Endothelial cell of umbilical vein (primary cell): ENCODE measurements at regions not wholly inside any gene's neighbourhood (a gene's known extent, or its start where the extent isn't known, plus 50 kb on each side); places are given as distances from the start of the nearest gene placed in this dataset.
A peak's percentile ranks its signal among the peaks of the same experiment; 100 is the strongest.

Source experiments
- BruUV-seq: library from RNA; stranded (reverse); fragments of 400-500 nt; replicated peaks from 2 replicates; lab custom pipeline; 2021; lab: Mats Ljungman, UMichigan
- CTCF ChIA-PET: fragments of 300-600, 350-600 bp; sonication (Branson Sonifier 250); formaldehyde crosslinking; loops from one replicate; lab custom pipeline; 2021; ENCODE audit warnings: antibody characterized with exemption, inconsistent platforms; lab: Charles Lee
- POLR2A ChIA-PET: fragments of 300-600, 350-600 bp; sonication (Branson Sonifier 250); formaldehyde crosslinking; loops from one replicate; lab custom pipeline; 2021; ENCODE audit warnings: antibody characterized with exemption, inconsistent platforms; lab: Charles Lee
- DNase-seq: peaks from one replicate; pipeline ENCODE4 v3.0.0-alpha.2; 2011; ENCODE audit warnings: low read depth, low spot score
- FAIRE-seq: peaks from 2 replicates; lab custom pipeline; 2011; peaks lifted over from hg19 to GRCh38; lab: Jason Lieb, UNC
- H2AFZ ChIP-seq: 2 replicates; pipeline ENCODE4 v1.6.0; 2012; ENCODE audit warnings: low read depth, low read length, control low read depth, inconsistent platforms
- H3K27ac ChIP-seq: 2 replicates; pipeline ENCODE4 v1.5.1; 2011; ENCODE audit warnings: low read depth, mild to moderate bottlenecking, control low read depth, low read length, moderate library complexity; ENCODE audit not compliant: insufficient read depth
- H3K27me3 ChIP-seq, 2 experiments: 2 replicates each; pipeline versions ENCODE4 v1.6.0 to v1.6.1; 2011; ENCODE audit warnings: low read length in 2 of 2, mixed read lengths in 1 of 2; ENCODE audit not compliant: control insufficient read depth in 2 of 2, insufficient read depth in 2 of 2
- H3K36me3 ChIP-seq, 2 experiments: 2 replicates in 1 of 2; 3 replicates in 1 of 2; pipeline ENCODE4 v1.5.1; 2011; ENCODE audit warnings: low read length in 2 of 2, mild to moderate bottlenecking in 1 of 2, moderate library complexity in 1 of 2; ENCODE audit not compliant: control insufficient read depth in 2 of 2, insufficient read depth in 2 of 2; ENCODE audit errors: extremely low read depth in 1 of 2
- H3K4me1 ChIP-seq: 3 replicates; pipeline ENCODE4 v1.5.1; 2011; ENCODE audit warnings: mild to moderate bottlenecking, low read length; ENCODE audit not compliant: control insufficient read depth, insufficient read depth; ENCODE audit errors: extremely low read depth
- H3K4me2 ChIP-seq: 2 replicates; pipeline ENCODE4 v1.6.1; 2011; ENCODE audit warnings: low read length, control low read depth, mixed read lengths; ENCODE audit not compliant: insufficient read depth
- H3K4me3 ChIP-seq, 3 experiments: fragments of 200-600 bp in 1 of 3; sonication (generic), shearing (Covaris generic) in 1 of 3; replicated peaks in 1 of 3; 2 replicates each; pipeline ENCODE4 v1.5.1; 2011 to 2016; ENCODE audit warnings: control low read depth in 3 of 3, low read length in 3 of 3, mild to moderate bottlenecking in 2 of 3, inconsistent platforms in 1 of 3, low read depth in 1 of 3, moderate library complexity in 1 of 3; ENCODE audit not compliant: insufficient read depth in 1 of 3
- H3K79me2 ChIP-seq: 2 replicates; pipeline ENCODE4 v1.6.0; 2012; ENCODE audit warnings: low read length, inconsistent platforms; ENCODE audit not compliant: control insufficient read depth, insufficient read depth
- H3K9ac ChIP-seq: replicated peaks from 2 replicates; pipeline ENCODE3; 2011; ENCODE audit warnings: low read length, control low read depth; ENCODE audit not compliant: insufficient read depth; ENCODE audit errors: extremely low read depth
- H3K9me1 ChIP-seq: replicated peaks from 3 replicates; pipeline ENCODE4 v1.6.0; 2011; ENCODE audit warnings: mild to moderate bottlenecking, low read length; ENCODE audit not compliant: control insufficient read depth, insufficient read depth; ENCODE audit errors: extremely low read depth
- H3K9me3 ChIP-seq: replicated peaks from 2 replicates; pipeline ENCODE4 v1.5.1; 2012; ENCODE audit warnings: low read length, inconsistent platforms; ENCODE audit not compliant: control insufficient read depth, insufficient read depth
- H4K20me1 ChIP-seq: replicated peaks from 2 replicates; pipeline ENCODE3; 2011; ENCODE audit warnings: mild to moderate bottlenecking, low read length; ENCODE audit not compliant: control insufficient read depth, insufficient read depth; ENCODE audit errors: extremely low read depth
- EZH2 ChIP-seq: IDR thresholded peaks from 2 replicates; pipeline ENCODE4 v1.6.1; 2012; ENCODE audit warnings: borderline replicate concordance, low read depth, mild to moderate bottlenecking, moderate library complexity, low read length, inconsistent platforms; ENCODE audit not compliant: severe bottlenecking
- FOS ChIP-seq: IDR thresholded peaks from 2 replicates; pipeline ENCODE4 v1.6.1; 2011; ENCODE audit warnings: mild to moderate bottlenecking, low read length, moderate library complexity, borderline replicate concordance; ENCODE audit not compliant: insufficient read depth
- JUN ChIP-seq: IDR thresholded peaks from 2 replicates; pipeline ENCODE4 v1.6.1; 2011; ENCODE audit warnings: borderline replicate concordance, low read depth; ENCODE audit not compliant: insufficient read length, insufficient read depth
- dilution Hi-C: fragments of 300-500 bp; cut with MboI; formaldehyde crosslinking; loops from one replicate; pipeline ENCODE4 v1.15.0; 2019; ENCODE audit warnings: low sequenced_read_pairs; ENCODE audit not compliant: extremely low pct_ligation_motif_present
- intact Hi-C: fragments of 100-400 bp; cut with micrococcal nuclease; formaldehyde crosslinking; loops from one replicate; pipeline ENCODE4 v1.10.0; 2022
- TF ChIP-seq, protein P1 (sequence below): IDR thresholded peaks from 2 replicates; pipeline ENCODE4 v1.6.1; 2011; ENCODE audit not compliant: insufficient read depth, insufficient read length
- TF ChIP-seq, protein P2 (sequence below), 2 donors: IDR thresholded peaks; 1 replicate in 1 of 2; 2 replicates in 1 of 2; pipeline ENCODE4 v1.5.1; 2011; ENCODE audit warnings: low read length in 2 of 2, mild to moderate bottlenecking in 2 of 2, moderate library complexity in 2 of 2, control low read depth in 1 of 2, inconsistent platforms in 1 of 2, low read depth in 1 of 2; ENCODE audit not compliant: insufficient read depth in 1 of 2; ENCODE audit errors: extremely low read depth in 1 of 2

DNA sequence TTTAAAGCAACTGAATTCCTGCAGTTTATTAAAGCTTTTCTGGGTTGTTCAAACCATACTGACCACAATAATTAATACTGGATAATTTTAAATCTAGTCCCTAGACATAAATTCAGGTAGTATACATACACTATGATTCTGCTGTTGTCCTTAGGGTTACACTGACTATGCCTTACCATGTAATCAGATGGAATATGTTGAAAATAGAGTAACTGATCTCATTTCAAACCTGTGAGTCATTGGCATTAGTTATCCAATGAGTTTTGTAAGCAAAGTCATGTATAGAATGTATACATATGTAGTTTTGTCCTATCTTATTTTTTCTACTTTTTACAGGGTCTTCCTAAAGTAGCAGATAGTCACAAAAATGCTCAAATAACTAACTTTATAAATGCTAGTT lies 517.1 kb upstream of the CCDC54 start:
- Histone ChIP-seq H3K9me1 (no peaks in the 10 kb centered on the region), H3K4me1 (peaks cover 13% of the 10 kb centered on the region), H3K9ac (no peak overlapping the region), H3K4me2 (no peak overlapping the region), H4K20me1 (no peaks in the 10 kb centered on the region), H3K36me3 (no peaks in the 10 kb centered on the region), H3K27ac (no peak overlapping the region), H2AFZ (no peak overlapping the region), H3K27me3 (no peaks in the 10 kb centered on the region), H3K79me2 (no peaks in the 10 kb centered on the region), H3K9me3 (no peaks in the 10 kb centered on the region), H3K4me3 (no peak overlapping the region)
- CTCF ChIA-PET = no interaction called here
- FAIRE-seq (no peak), DNase-seq (peak; percentile 8)
- dilution Hi-C loops (no loop called here), intact Hi-C loops (loop anchor here (5.0 to 10.0 kb wide), 3 partner anchors 133 to 655 kb away; no protein-coding TSS in a partner anchor)
- POLR2A ChIA-PET = no interaction called here
- TF ChIP-seq JUN (no peak), FOS (peak; percentile 15)
- TF ChIP-seq, protein P1, sequence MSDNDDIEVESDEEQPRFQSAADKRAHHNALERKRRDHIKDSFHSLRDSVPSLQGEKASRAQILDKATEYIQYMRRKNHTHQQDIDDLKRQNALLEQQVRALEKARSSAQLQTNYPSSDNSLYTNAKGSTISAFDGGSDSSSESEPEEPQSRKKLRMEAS = no peak
- no TSS peak for BruUV-seq

DNA sequence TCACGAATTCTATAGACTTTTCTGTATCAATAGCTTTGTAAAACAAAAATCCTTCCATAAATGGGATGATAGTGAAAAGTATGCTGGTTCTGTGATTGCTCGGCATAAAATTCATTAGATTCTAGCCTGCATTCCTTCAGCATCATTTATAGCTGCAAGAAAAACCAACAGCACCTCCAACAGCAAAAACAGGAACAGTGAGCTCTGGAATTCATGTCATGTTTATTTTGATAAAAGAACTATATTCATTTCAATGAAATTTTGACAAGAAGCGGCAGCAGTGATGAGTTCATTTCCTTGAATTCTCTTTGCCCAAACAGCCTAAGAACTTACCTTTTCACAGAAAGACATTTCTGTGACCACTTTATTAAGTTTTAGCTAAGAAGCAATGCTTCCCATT lies 515.2 kb upstream of the CCDC54 start:
- BruUV-seq = no TSS peak

More for the DNA sequence above, 515.2 kb upstream of the CCDC54 start:
- H3K9me3 ChIP-seq = no peaks in the 10 kb centered on the region
- H3K9ac ChIP-seq = peak overlapping the region; percentile 26
- H3K4me3 ChIP-seq = no peak overlapping the region
- dilution Hi-C loops = no loop called here
- H3K4me2 ChIP-seq = peak overlapping the region; percentile 59
- H3K4me1 ChIP-seq = peaks cover 13% of the 10 kb centered on the region
- DNase-seq (peak; percentile 79), FAIRE-seq (peak; percentile 85)
- CTCF ChIA-PET = interaction anchor here (0.7 to 3.0 kb wide), 34 partner anchors 8 to 1193 kb away, joined by 3 to 56 read pairs (median 3); no protein-coding TSS in a partner anchor
- peak overlapping the region; percentile 48 for H2AFZ ChIP-seq
- intact Hi-C loops = loop anchor here (1.0 to 10.0 kb wide), 7 partner anchors 117 to 1176 kb away; no protein-coding TSS in a partner anchor
- no peaks in the 10 kb centered on the region for H3K36me3 ChIP-seq
- H3K27me3 ChIP-seq = no peaks in the 10 kb centered on the region
- peak overlapping the region; percentile 2 for H3K27ac ChIP-seq
- no peaks in the 10 kb centered on the region for H3K79me2 ChIP-seq
- POLR2A ChIA-PET = no interaction called here
- TF ChIP-seq, protein P2, sequence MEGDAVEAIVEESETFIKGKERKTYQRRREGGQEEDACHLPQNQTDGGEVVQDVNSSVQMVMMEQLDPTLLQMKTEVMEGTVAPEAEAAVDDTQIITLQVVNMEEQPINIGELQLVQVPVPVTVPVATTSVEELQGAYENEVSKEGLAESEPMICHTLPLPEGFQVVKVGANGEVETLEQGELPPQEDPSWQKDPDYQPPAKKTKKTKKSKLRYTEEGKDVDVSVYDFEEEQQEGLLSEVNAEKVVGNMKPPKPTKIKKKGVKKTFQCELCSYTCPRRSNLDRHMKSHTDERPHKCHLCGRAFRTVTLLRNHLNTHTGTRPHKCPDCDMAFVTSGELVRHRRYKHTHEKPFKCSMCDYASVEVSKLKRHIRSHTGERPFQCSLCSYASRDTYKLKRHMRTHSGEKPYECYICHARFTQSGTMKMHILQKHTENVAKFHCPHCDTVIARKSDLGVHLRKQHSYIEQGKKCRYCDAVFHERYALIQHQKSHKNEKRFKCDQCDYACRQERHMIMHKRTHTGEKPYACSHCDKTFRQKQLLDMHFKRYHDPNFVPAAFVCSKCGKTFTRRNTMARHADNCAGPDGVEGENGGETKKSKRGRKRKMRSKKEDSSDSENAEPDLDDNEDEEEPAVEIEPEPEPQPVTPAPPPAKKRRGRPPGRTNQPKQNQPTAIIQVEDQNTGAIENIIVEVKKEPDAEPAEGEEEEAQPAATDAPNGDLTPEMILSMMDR (IDR thresholded peaks at IDR 0.05; ENCODE audit: extremely low read depth in 1 of 2, insufficient read depth in 1 of 2, low read depth in 1 of 2, low read length in 2 of 2) = peak; percentile 29 to 41
- TF ChIP-seq EZH2 (no peak), FOS (peak; percentile 52)
- no peaks in the 10 kb centered on the region for H3K9me1 ChIP-seq
- no peaks in the 10 kb centered on the region for H4K20me1 ChIP-seq
